Keratinocyte (primary cell): ENCODE measurements at regions not wholly inside any gene's neighbourhood (a gene's known extent, or its start where the extent isn't known, plus 50 kb on each side); places are given as distances from the start of the nearest gene placed in this dataset.

Source experiments
- CTCF ChIP-seq, 3 experiments: IDR thresholded peaks in 1 of 3; conservative IDR thresholded peaks in 1 of 3; optimal IDR thresholded peaks in 1 of 3; 2 replicates in 2 of 3; 3 replicates in 1 of 3; pipeline versions ENCODE3 to v1.5.1; 2011; ENCODE audit warnings: low read length in 3 of 3, mild to moderate bottlenecking in 3 of 3, moderate library complexity in 2 of 3, control low read depth in 1 of 3, inconsistent platforms in 1 of 3; ENCODE audit not compliant: insufficient read depth in 2 of 3; ENCODE audit errors: extremely low read depth in 1 of 3
- EZH2 ChIP-seq: IDR thresholded peaks from one replicate; pipeline ENCODE4 v1.6.1; 2012; ENCODE audit warnings: inconsistent platforms, mild to moderate bottlenecking, low read length, moderate library complexity

DNA sequence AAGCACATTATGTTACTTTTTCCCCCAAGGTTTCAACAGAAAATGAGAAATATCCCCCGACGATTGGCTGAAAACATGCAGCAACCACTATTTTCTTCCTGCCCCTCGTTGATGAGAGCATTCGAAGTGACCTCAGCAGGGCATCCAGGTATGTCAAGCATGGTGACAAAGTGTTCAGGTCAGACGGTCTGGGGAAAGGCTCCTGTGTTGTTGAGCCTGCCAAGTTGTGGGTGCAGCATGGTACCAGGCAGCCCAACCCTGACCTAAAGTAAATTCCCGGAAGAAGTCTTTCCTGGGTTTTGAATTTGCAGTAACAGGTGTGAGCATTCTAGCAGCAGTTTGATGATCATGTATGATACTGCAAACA, 51.7 kb upstream of the SEC14L1 start:
- no peak for TF ChIP-seq CTCF (optimal IDR thresholded peaks at IDR 0.05 in 1 of 3, IDR thresholded peaks at IDR 0.05 in 1 of 3, conservative IDR thresholded peaks at IDR 0.05 in 1 of 3; ENCODE audit: extremely low read depth in 1 of 3, insufficient read depth in 2 of 3, low read length in 3 of 3)
- no peak for TF ChIP-seq EZH2
